ENCODE measurements at regions not wholly inside any gene's neighbourhood (a gene's known extent, or its start where the extent isn't known, plus 50 kb on each side); places are given as distances from the start of the nearest gene placed in this dataset.

DNA sequence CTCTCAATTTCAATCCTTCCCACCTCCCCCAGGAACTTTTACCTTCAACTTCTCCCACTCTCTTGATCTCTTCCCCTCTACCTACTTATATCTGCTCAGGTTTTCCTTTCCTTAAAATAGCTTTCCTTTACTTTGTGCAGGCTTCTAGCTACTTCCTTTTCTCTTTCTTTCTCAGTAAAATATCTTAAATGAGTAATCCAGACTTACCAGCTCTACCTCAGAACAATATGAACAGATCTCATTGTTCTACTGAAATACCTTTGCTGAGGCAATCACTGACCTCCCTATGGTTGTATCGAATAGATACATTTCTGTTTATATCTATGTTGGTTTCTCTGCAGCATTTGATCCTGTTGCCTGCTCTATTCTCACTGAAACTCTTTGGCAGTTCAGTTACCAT, 86.7 kb upstream of the WDR44 start:
- intact Hi-C loops (cut with micrococcal nuclease; ENCODE audit: unreplicated experiment) (no loop called here), in situ Hi-C loops (cut with HindIII; ENCODE audit: extremely low pct_ligation_motif_present, low pct_unique_long_range_greater_than_20kb) (no loop called here)
- FAIRE-seq (no peak), ATAC-seq (no peak), DNase-seq (ENCODE audit: low spot score) (no peak)
- POLR2A ChIA-PET = no interaction called here
- WGBS (ENCODE audit: low lambda C conversion rate) = 0% methylated on average over 1 of the region's 1 CpG
- Histone ChIP-seq H3K4me3 (replicated peaks in 1 of 3; ENCODE audit: insufficient read depth in 1 of 3, low read depth in 2 of 3, low read length in 3 of 3) (no peak overlapping the region), H3K9ac (ENCODE audit: insufficient read depth, low read depth, low read length) (no peak overlapping the region), H4K20me1 (ENCODE audit: insufficient read depth, low read length) (no peaks in the 10 kb centered on the region), H3K27ac (ENCODE audit: extremely low read length, insufficient read depth, low read length) (no peak overlapping the region), H3K4me1 (ENCODE audit: insufficient read depth, low read length) (no peaks in the 10 kb centered on the region), H2AFZ (ENCODE audit: low read length) (no peak overlapping the region), H3K36me3 (replicated peaks in 1 of 2; ENCODE audit: control insufficient read depth in 1 of 2, insufficient read depth in 2 of 2, low read length in 2 of 2) (no peaks in the 10 kb centered on the region), H3K79me2 (ENCODE audit: insufficient read depth, low read length) (no peaks in the 10 kb centered on the region), H3K4me2 (ENCODE audit: low read depth, low read length) (no peak overlapping the region), H3K9me3 (ENCODE audit: low read length) (no peaks in the 10 kb centered on the region), H3K27me3 (ENCODE audit: control insufficient read depth in 1 of 2, insufficient read depth in 2 of 2, low read length in 2 of 2) (no peaks in the 10 kb centered on the region)
- TF ChIP-seq ZNF790 (CRISPR knock-in tag; IDR thresholded peaks at IDR 0.05; ENCODE audit: borderline replicate concordance) (no peak), KMT2A (CRISPR knock-in tag; IDR thresholded peaks at IDR 0.05) (no peak), ZNF33A (CRISPR knock-in tag; IDR thresholded peaks at IDR 0.05; ENCODE audit: borderline replicate concordance) (no peak), ZFP41 (CRISPR knock-in tag; IDR thresholded peaks at IDR 0.05; ENCODE audit: borderline replicate concordance) (no peak), CREB1 (IDR thresholded peaks at IDR 0.05) (no peak), CREB1 (CRISPR knock-in tag; IDR thresholded peaks at IDR 0.05) (no peak), ATF7-NPFF (CRISPR knock-in tag; IDR thresholded peaks at IDR 0.05; ENCODE audit: low read depth) (no peak), FOSL2 (CRISPR knock-in tag; IDR thresholded peaks at IDR 0.05) (no peak), WIZ (CRISPR knock-in tag; IDR thresholded peaks at IDR 0.05) (no peak)
- TF ChIP-seq, protein P1, sequence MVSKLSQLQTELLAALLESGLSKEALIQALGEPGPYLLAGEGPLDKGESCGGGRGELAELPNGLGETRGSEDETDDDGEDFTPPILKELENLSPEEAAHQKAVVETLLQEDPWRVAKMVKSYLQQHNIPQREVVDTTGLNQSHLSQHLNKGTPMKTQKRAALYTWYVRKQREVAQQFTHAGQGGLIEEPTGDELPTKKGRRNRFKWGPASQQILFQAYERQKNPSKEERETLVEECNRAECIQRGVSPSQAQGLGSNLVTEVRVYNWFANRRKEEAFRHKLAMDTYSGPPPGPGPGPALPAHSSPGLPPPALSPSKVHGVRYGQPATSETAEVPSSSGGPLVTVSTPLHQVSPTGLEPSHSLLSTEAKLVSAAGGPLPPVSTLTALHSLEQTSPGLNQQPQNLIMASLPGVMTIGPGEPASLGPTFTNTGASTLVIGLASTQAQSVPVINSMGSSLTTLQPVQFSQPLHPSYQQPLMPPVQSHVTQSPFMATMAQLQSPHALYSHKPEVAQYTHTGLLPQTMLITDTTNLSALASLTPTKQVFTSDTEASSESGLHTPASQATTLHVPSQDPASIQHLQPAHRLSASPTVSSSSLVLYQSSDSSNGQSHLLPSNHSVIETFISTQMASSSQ (IDR thresholded peaks at IDR 0.05; ENCODE audit: low read depth) = no peak
- TF ChIP-seq, protein P1 (CRISPR knock-in tag; IDR thresholded peaks at IDR 0.05; ENCODE audit: borderline replicate concordance) = no peak
- TF ChIP-seq, protein P2, sequence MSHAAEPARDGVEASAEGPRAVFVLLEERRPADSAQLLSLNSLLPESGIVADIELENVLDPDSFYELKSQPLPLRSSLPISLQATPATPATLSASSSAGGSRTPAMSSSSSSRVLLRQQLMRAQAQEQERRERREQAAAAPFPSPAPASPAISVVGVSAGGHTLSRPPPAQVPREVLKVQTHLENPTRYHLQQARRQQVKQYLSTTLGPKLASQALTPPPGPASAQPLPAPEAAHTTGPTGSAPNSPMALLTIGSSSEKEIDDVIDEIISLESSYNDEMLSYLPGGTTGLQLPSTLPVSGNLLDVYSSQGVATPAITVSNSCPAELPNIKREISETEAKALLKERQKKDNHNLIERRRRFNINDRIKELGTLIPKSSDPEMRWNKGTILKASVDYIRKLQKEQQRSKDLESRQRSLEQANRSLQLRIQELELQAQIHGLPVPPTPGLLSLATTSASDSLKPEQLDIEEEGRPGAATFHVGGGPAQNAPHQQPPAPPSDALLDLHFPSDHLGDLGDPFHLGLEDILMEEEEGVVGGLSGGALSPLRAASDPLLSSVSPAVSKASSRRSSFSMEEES (CRISPR knock-in tag; IDR thresholded peaks at IDR 0.05) = no peak
- TF ChIP-seq, protein P3, sequence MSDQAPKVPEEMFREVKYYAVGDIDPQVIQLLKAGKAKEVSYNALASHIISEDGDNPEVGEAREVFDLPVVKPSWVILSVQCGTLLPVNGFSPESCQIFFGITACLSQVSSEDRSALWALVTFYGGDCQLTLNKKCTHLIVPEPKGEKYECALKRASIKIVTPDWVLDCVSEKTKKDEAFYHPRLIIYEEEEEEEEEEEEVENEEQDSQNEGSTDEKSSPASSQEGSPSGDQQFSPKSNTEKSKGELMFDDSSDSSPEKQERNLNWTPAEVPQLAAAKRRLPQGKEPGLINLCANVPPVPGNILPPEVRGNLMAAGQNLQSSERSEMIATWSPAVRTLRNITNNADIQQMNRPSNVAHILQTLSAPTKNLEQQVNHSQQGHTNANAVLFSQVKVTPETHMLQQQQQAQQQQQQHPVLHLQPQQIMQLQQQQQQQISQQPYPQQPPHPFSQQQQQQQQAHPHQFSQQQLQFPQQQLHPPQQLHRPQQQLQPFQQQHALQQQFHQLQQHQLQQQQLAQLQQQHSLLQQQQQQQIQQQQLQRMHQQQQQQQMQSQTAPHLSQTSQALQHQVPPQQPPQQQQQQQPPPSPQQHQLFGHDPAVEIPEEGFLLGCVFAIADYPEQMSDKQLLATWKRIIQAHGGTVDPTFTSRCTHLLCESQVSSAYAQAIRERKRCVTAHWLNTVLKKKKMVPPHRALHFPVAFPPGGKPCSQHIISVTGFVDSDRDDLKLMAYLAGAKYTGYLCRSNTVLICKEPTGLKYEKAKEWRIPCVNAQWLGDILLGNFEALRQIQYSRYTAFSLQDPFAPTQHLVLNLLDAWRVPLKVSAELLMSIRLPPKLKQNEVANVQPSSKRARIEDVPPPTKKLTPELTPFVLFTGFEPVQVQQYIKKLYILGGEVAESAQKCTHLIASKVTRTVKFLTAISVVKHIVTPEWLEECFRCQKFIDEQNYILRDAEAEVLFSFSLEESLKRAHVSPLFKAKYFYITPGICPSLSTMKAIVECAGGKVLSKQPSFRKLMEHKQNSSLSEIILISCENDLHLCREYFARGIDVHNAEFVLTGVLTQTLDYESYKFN (CRISPR knock-in tag; conservative IDR thresholded peaks at IDR 0.05) = no peak
- no TSS peak for BruUV-seq (replicated peaks)
- CTCF ChIA-PET (ENCODE audit: low intra/inter-chr PET ratio, low total read pairs) = no interaction called here

Data from HepG2 (cell line).